Kidney epithelial cell (primary cell): ENCODE measurements at regions not wholly inside any gene's neighbourhood (a gene's known extent, or its start where the extent isn't known, plus 50 kb on each side); places are given as distances from the start of the nearest gene placed in this dataset.

ENCODE experiments used
- DNase-seq: peaks from one replicate; pipeline ENCODE4 v3.0.0-alpha.2; 2010; ENCODE audit warnings: low read depth
- H3K27me3 ChIP-seq: 2 replicates; pipeline ENCODE4 v1.6.0; 2011; ENCODE audit warnings: low read length; ENCODE audit not compliant: control insufficient read depth, insufficient read depth
- H3K36me3 ChIP-seq: 2 replicates; pipeline ENCODE4 v1.5.1; 2011; ENCODE audit warnings: low read length; ENCODE audit not compliant: control insufficient read depth, insufficient read depth
- H3K4me3 ChIP-seq: 2 replicates; pipeline ENCODE4 v1.5.1; 2011; ENCODE audit warnings: low read depth, mild to moderate bottlenecking, control low read depth, low read length
- CTCF ChIP-seq: IDR thresholded peaks from 2 replicates; pipeline ENCODE4 v1.5.1; 2011; ENCODE audit warnings: mild to moderate bottlenecking, moderate library complexity, low read length, control low read depth, inconsistent platforms; ENCODE audit not compliant: insufficient read depth, poor library complexity, severe bottlenecking

DNA sequence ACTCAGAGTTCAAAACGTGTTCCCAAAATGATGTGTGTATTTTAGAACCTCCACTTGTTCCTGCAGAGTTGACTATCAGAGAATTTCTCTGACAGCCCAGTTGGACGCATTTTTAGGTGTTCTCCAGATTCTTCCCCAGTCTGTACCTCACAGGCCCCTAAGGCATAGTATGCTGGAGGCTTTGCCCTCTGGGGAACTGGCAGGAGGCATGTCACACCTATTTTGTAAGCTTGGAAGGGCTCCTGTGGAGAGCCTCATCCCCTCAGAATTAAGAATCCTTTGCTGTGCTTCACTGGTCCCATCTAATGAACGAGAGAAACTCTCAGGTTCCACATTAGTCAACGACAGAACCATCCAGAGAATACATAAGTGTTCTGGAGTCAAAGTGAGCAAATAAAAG, 144.1 kb upstream of the SLC30A5 start:
- Histone ChIP-seq H3K4me3 (no peak overlapping the region), H3K36me3 (no peaks in the 10 kb centered on the region), H3K27me3 (peaks cover 2% of the 10 kb centered on the region)
- TF ChIP-seq CTCF, result no peak
- no peak for DNase-seq

DNA sequence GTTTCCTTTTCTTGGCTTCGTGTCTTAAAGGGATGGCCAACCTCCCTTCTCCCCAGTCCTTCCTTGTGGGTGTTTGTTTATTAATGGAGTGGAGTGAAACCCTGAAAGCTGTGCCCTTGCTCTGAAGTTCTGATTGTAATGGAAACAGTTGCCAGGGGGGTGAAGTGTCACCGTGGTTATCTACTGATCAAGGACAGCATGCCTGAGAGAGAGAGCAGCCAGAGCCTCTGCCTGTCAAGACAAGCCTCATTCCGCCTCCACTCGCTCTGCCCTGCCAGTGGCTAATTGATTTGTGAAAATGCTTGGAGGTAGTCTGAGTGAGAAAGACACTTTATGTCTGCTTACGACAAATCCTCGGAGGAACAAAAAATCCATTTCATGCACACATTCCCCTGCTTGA, 143.7 kb upstream of the SLC30A5 start:
- H3K27me3 ChIP-seq, result peaks cover 2% of the 10 kb centered on the region
- no peak for TF ChIP-seq CTCF
- DNase-seq, result no peak
- H3K4me3 ChIP-seq, result no peak overlapping the region
- no peaks in the 10 kb centered on the region for H3K36me3 ChIP-seq

DNA sequence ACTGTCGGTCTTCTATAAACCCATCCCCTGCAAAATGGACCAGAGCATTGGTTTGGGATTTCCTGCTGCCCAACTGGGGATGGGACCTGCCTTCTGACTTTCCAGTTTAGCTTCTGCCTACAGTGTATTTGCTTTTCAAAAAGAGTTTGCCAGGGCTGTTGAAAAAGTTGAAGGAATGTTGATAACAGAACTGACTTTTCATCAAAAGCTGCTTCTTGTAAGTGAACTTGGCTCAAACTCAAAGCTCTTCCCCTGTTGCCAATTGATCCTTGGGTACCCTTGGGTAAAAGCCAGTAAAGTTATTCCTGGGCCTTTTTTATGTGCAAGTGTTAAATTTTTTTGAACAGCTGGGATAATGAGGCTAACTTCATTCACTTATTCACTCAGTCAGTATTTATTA, 142.9 kb upstream of the SLC30A5 start:
- Histone ChIP-seq H3K36me3 (no peaks in the 10 kb centered on the region), H3K4me3 (no peak overlapping the region), H3K27me3 (peaks cover 2% of the 10 kb centered on the region)
- no peak for TF ChIP-seq CTCF
- no peak for DNase-seq

GRCh38 chr5:68953231-68953874, 140.5 kb upstream of the SLC30A5 start:
- TF ChIP-seq CTCF, result no peak
- no peaks in the 10 kb centered on the region for H3K36me3 ChIP-seq
- no peak overlapping the region for H3K4me3 ChIP-seq
- DNase-seq, result no peak
- peaks cover 1% of the 10 kb centered on the region for H3K27me3 ChIP-seq

DNA sequence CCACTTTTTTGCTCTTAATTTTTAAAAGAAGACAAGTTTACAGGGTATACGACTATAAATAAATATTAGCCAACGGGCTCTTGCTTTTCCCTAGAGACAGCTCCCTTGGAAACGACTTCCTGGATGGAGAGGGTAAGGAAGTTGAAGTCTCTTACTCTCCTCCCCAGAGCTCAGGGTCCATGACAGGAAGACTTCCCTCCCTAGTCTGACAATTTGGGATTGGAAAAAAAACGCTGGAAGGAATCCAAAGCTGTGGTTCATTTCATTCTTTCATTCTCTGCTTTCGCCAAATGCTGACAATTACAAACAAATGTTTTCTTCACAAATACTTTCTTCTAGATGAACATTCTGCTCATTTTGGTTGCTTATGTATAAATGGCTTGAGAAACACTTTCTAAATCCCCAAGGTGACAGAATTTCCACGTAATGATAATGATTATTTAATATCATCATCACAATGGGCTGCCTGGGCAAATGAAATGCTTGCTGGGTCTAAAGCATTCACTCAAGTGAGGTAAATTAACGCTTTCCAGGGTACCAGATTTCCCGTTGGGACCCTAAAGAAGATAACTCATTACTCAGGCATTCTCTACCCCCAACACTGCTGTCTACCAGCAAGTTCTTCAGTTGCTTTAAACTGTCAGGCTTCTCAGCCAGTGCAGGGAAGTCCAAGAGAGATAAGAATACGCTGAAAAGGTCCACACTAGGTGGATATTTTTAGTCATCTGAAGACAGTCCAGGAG, 139.8 kb upstream of the SLC30A5 start:
- no peak for DNase-seq
- TF ChIP-seq CTCF, result no peak
- no peak overlapping the region for H3K4me3 ChIP-seq
- H3K36me3 ChIP-seq, result no peaks in the 10 kb centered on the region
- no peaks in the 10 kb centered on the region for H3K27me3 ChIP-seq

DNA sequence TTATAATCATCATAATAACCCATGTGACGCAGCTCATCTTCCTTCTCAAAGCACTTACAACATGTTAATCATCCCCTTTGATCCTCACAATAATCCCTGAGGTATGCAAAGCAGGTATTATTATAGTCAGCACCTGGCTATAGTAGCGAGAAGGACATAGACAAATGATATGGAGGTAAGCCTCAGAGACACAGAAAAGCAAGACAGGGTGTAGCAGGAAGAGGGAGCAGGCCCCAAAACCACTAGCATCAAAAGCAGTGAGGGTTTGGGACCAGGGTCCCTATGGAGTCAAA, 139.2 kb upstream of the SLC30A5 start:
- Histone ChIP-seq H3K27me3 (no peaks in the 10 kb centered on the region), H3K36me3 (no peaks in the 10 kb centered on the region), H3K4me3 (no peak overlapping the region)
- no peak for TF ChIP-seq CTCF
- no peak for DNase-seq
